ENCODE measurements at regions not wholly inside any gene's neighbourhood (a gene's known extent, or its start where the extent isn't known, plus 50 kb on each side); places are given as distances from the start of the nearest gene placed in this dataset.

DNA sequence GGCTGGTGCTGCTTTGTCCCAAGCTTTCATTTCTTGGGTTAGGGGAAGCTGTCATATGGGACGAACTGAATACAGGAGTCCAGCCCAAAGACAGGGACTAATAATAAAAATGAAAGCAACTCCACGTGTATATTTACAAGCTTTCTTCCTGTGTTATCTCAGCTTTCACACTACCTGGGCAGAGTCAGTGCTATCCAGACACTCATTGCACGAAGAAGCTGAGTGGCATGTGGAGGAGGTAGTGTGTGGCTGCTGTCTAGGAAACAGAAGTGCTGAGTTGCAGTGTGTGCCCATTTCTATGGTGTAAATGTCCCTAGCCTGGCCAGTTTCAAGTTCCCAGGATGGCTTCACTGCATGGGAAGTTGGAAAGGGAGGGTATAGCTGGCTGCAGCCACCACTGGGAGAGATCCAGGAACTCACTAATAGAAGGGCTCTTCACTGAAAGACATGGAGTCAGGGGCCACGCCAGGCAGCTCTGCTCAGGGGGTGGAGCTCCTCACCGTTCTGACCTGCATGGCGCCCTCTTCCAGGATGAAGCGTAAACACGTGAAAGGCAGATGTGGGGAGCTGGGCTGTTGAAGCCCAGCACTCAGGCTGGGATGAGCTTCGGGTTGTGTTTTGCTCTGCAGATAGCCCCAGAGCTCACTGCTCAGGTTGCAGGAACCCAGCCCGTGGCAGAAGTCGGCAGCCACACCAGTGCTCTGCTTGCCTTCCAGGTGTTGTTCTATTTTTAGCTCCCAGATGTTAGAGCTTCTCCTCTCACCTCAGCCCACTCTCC is 116.9 kb downstream of the IRX2 start:
- no peaks in the 10 kb centered on the region for H3K27me3 ChIP-seq (replicated peaks; ENCODE audit: insufficient read depth)
- H3K36me3 ChIP-seq: no peaks in the 10 kb centered on the region
- no peaks in the 10 kb centered on the region for H3K9me3 ChIP-seq
- intact Hi-C loops (cut with DNase I): no loop called here
- H3K4me1 ChIP-seq (replicated peaks): no peaks in the 10 kb centered on the region
- no peak overlapping the region for H3K4me3 ChIP-seq
- WGBS: 70% methylated on average over 11 of the region's 11 CpGs
- no peak for DNase-seq (ENCODE audit: low spot score)
- H3K27ac ChIP-seq: no peak overlapping the region
- TF ChIP-seq, protein P1, sequence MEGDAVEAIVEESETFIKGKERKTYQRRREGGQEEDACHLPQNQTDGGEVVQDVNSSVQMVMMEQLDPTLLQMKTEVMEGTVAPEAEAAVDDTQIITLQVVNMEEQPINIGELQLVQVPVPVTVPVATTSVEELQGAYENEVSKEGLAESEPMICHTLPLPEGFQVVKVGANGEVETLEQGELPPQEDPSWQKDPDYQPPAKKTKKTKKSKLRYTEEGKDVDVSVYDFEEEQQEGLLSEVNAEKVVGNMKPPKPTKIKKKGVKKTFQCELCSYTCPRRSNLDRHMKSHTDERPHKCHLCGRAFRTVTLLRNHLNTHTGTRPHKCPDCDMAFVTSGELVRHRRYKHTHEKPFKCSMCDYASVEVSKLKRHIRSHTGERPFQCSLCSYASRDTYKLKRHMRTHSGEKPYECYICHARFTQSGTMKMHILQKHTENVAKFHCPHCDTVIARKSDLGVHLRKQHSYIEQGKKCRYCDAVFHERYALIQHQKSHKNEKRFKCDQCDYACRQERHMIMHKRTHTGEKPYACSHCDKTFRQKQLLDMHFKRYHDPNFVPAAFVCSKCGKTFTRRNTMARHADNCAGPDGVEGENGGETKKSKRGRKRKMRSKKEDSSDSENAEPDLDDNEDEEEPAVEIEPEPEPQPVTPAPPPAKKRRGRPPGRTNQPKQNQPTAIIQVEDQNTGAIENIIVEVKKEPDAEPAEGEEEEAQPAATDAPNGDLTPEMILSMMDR (IDR thresholded peaks at IDR 0.05): no peak
- no peak for TF ChIP-seq POLR2AphosphoS5 (IDR thresholded peaks at IDR 0.05)
- TF ChIP-seq POLR2A (IDR thresholded peaks at IDR 0.05): no peak

GRCh38 chr5:2633992-2634391 is 117.5 kb downstream of the IRX2 start:
- H3K36me3 ChIP-seq: no peaks in the 10 kb centered on the region
- TF ChIP-seq, protein P1 (IDR thresholded peaks at IDR 0.05): no peak
- no peak for TF ChIP-seq POLR2A (IDR thresholded peaks at IDR 0.05)
- TF ChIP-seq POLR2AphosphoS5 (IDR thresholded peaks at IDR 0.05): no peak
- H3K9me3 ChIP-seq: no peaks in the 10 kb centered on the region
- H3K4me1 ChIP-seq (replicated peaks): no peaks in the 10 kb centered on the region
- no peak for DNase-seq (ENCODE audit: low spot score)
- intact Hi-C loops (cut with DNase I): no loop called here
- no peaks in the 10 kb centered on the region for H3K27me3 ChIP-seq (replicated peaks; ENCODE audit: insufficient read depth)
- no peak overlapping the region for H3K27ac ChIP-seq
- H3K4me3 ChIP-seq: no peak overlapping the region
- 65% methylated on average over 15 of the region's 15 CpGs for WGBS

DNA sequence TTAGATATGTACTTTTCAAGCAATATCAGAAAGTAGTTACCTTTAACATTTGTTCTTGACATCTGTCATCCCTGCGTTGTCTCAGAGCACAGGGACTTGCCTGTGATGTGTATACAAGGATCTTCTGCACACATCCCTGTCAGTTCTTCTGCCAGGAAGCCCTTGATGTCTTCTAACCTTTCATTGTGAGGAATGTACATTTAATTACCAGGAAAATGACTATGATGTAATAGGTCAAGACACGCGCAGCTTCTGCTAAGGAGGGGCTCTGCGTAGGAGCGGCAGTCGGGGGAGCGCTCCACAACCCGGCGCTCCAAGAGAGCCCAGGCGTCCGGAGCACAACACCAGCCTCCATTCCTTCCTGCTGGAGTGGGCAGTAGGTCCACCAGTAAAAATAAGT is 119.7 kb downstream of the IRX2 start:
- intact Hi-C loops (cut with DNase I): no loop called here
- DNase-seq (ENCODE audit: low spot score): no peak
- no peaks in the 10 kb centered on the region for H3K9me3 ChIP-seq
- H3K4me1 ChIP-seq (replicated peaks): no peaks in the 10 kb centered on the region
- no peaks in the 10 kb centered on the region for H3K36me3 ChIP-seq
- H3K4me3 ChIP-seq: no peak overlapping the region
- no peak overlapping the region for H3K27ac ChIP-seq
- H3K27me3 ChIP-seq (replicated peaks; ENCODE audit: insufficient read depth): no peaks in the 10 kb centered on the region
- WGBS: 60% methylated on average over 11 of the region's 11 CpGs
- TF ChIP-seq POLR2AphosphoS5 (IDR thresholded peaks at IDR 0.05) (no peak), POLR2A (IDR thresholded peaks at IDR 0.05) (no peak)
- TF ChIP-seq, protein P1 (IDR thresholded peaks at IDR 0.05): no peak

DNA sequence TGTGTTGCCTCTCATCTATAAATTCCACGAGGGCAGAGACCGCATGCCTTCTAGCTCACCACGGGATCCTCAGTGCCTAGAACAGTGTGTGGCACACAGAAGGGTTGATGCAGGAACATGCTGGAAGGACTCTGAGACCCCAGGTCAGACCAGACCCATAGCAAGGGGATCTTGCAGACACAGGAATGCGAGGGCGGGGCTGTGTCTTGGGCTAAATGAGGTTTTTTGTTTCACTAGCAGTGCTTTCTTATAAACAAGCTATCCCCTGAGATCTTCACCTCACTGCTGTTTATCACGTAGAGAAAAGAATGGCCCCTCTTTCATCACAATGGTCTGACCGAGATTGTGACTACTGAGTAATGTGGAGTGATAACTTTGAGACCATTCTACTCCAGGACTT is 122.4 kb downstream of the IRX2 start:
- Histone ChIP-seq H3K4me1 (replicated peaks) (no peaks in the 10 kb centered on the region), H3K4me3 (no peak overlapping the region), H3K27me3 (replicated peaks; ENCODE audit: insufficient read depth) (no peaks in the 10 kb centered on the region), H3K36me3 (no peaks in the 10 kb centered on the region), H3K27ac (no peak overlapping the region), H3K9me3 (no peaks in the 10 kb centered on the region)
- WGBS: 45% methylated on average over 7 of the region's 7 CpGs
- intact Hi-C loops (cut with DNase I): no loop called here
- TF ChIP-seq, protein P1 (IDR thresholded peaks at IDR 0.05): no peak
- no peak for DNase-seq (ENCODE audit: low spot score)

DNA sequence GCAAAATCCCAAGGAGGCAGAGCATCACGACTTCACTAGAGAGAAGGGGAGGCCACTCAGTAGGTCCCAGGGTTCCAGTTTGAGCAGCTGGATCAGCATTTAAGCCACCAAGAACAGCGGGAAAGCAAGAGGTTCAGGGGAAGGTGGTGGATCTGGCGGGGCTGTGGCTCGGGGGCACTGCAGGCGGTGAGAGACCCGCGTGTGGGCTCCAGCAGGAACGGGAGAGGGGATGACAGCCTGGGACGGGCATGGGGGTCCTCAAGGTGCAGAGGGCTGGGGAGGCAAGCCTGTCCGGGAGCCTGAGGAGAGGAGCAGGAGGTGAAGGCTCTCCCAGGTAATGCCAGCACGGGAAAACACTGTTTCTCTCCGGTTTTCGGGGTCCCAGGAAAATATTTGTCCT is 123.6 kb downstream of the IRX2 start:
- no peak overlapping the region for H3K27ac ChIP-seq

More for the DNA sequence above, 123.6 kb downstream of the IRX2 start:
- H3K36me3 ChIP-seq: no peaks in the 10 kb centered on the region
- DNase-seq (ENCODE audit: low spot score): no peak
- intact Hi-C loops (cut with DNase I): no loop called here
- no peaks in the 10 kb centered on the region for H3K9me3 ChIP-seq
- 93% methylated on average over 13 of the region's 13 CpGs for WGBS
- H3K27me3 ChIP-seq (replicated peaks; ENCODE audit: insufficient read depth): no peaks in the 10 kb centered on the region
- H3K4me3 ChIP-seq: no peak overlapping the region
- no peak for TF ChIP-seq POLR2A (IDR thresholded peaks at IDR 0.05)
- TF ChIP-seq, protein P1 (IDR thresholded peaks at IDR 0.05): no peak
- TF ChIP-seq POLR2AphosphoS5 (IDR thresholded peaks at IDR 0.05): no peak
- no peaks in the 10 kb centered on the region for H3K4me1 ChIP-seq (replicated peaks)
